HG02763 (cell line): ENCODE measurements at regions not wholly inside any gene's neighbourhood (a gene's known extent, or its start where the extent isn't known, plus 50 kb on each side); places are given as distances from the start of the nearest gene placed in this dataset.

Experiments used
- ATAC-seq: cut with Tn5 transposase; IDR thresholded peaks from one replicate; pipeline ENCODE4 v1.9.1; 2021; ENCODE audit warnings: mild to moderate bottlenecking, moderate library complexity; ENCODE audit not compliant: unreplicated experiment

- no peak for ATAC-seq
Observed at GRCh38 chr7:125412890-125413665, 483.5 kb upstream of the POT1 start.

- no peak for ATAC-seq
Observed at GRCh38 chr7:125409921-125410320, 480.3 kb upstream of the POT1 start.

GRCh38 chr7:125406111-125406510 lies 476.5 kb upstream of the POT1 start:
- ATAC-seq = no peak

- no peak for ATAC-seq
Observed at GRCh38 chr7:125399408-125399807, 469.8 kb upstream of the POT1 start.

DNA sequence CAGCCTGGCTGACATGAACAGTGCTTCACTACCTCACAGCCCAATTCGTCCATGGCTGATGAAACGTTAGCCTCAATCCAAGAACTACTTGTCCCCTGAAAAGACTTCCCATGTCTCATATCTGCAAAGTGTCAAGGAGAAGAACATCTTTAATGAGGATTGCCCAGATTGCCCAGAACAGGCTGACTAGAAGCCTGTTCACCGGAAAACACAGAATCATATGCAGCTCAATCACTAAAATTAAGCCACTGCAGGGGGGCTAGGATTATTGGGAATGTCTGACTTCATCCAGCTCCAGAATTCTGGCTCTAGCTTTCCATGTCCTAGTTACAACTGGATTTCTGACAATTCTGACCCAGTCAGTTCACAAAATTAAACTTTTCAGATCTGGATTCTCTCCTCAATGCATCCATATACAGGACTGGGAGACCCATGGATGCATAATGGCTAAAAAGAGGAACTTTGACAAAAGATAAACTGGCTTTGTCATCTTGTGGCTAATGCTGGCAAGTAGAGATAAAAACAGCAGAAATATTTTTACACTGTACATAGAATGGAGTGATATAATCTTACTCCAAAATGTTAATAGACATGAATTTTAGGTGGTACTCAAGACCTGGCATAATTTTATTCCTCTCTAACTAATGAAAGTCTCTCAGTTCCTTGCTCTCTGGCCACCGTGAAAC lies 467.0 kb upstream of the POT1 start:
- ATAC-seq = no peak

GRCh38 chr7:125391921-125392320 lies 462.3 kb upstream of the POT1 start:
- ATAC-seq = no peak

DNA sequence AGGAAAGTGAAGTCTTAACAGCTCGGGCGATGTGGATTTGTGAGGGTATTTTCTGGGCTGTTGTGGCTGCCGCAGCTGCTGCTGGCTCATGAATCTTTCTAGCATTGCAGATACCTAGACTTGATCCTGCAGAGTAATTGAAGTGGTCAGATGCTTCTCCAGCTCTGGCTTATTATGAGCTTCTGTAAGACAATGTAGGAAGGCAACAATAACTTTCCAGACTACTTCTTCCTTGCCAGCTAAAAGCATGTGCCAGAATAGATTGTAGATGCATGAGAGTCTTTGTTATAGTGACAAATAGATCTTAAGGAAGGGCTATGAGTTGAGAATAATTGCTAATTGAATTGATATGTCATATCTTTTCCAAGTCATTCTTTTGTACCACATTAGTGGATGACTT lies 461.4 kb upstream of the POT1 start:
- ATAC-seq = no peak

- ATAC-seq = no peak
Observed at GRCh38 chr7:125386211-125386610, 456.6 kb upstream of the POT1 start.

GRCh38 chr7:125383324-125383723 lies 453.7 kb upstream of the POT1 start:
- no peak for ATAC-seq

GRCh38 chr7:125382401-125382800 lies 452.8 kb upstream of the POT1 start:
- ATAC-seq = no peak

GRCh38 chr7:125375942-125376341 lies 446.3 kb upstream of the POT1 start:
- ATAC-seq = no peak

DNA sequence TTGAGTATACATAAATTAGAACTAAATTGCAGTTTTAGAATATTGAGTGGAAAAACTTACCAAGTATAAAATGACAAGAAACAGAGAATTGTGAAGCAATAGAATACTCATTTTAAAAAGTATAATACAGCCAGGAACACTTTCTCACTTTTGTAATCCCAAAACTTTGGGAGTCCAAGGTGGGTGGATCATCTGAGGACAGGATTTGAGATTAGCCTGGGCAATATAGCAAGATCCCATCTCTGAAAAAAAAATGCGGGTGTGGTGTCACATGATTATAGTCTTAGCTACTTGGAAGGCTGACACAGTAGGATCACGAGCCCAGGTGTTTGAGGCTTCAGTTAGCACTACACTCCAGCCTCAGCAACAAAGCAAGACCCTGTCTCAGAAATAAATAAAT lies 440.9 kb upstream of the POT1 start:
- ATAC-seq = no peak

GRCh38 chr7:125363873-125364272 lies 434.2 kb upstream of the POT1 start:
- no peak for ATAC-seq

DNA sequence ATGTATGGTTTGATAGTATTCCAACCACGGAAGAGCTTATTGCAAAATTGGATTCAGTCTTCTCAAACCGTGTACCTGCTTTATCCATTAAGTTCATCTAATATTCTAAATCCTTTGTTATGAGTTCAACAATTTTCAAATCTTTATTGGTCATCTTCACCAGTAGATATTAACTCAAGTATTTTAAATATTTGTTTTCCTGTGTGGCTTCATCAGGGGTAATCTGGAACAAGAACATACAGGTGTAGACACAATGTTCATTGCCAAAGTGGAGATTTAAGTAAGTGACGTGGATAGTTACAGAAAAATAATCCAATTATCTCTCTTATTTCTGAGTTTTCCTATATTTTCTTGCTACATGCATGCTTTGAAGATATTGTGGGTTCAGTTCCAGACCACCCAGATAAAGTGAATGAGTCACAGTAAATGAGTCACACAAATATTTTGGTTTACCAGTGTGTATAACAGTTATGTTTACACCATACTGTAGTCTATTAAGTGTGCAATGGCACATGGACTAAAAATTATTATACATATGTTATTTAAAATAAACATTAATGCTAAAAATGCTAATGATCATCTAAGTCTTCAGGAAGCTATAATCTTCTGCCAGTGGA lies 429.0 kb upstream of the POT1 start:
- no peak for ATAC-seq

- no peak for ATAC-seq
Observed at GRCh38 chr7:125357676-125358455, 428.2 kb upstream of the POT1 start.

DNA sequence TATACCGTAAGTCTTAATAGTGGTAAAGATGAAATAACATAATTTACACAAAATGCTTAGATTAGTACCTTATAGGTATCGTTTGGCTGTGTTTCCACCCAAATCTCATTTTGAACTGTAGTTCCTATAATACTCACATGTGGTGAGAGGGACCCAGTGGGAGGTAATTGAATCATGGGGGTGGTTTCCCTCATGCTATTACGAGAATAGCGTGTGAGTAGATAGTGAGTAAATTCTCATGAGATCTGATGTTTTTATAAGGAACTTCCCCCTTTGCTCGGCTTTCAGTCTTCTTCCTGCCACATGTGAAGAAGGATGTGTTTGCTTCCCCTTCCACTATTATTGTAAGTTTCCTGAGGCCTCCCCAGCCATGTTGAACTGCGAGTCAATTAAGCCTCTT lies 426.3 kb upstream of the POT1 start:
- peak; percentile 62 for ATAC-seq

DNA sequence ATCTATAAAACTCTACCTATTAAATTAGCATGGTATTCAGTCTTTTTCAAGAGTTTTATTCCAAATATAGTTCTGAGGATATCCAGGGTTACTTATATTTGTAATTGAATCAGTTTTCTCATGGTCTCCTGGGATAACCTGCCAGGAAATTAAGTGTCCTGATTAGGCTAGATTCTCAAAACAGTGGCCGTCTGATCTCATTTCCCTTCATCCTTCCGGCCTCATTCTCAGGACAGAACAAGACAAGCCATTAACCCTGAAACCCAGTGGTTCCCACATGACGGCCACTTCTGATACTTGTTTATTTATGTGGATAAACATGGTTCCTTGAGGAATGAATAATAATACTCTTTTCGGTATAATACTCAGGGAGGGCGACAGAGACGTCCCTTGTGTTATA lies 417.6 kb upstream of the POT1 start:
- ATAC-seq = no peak

DNA sequence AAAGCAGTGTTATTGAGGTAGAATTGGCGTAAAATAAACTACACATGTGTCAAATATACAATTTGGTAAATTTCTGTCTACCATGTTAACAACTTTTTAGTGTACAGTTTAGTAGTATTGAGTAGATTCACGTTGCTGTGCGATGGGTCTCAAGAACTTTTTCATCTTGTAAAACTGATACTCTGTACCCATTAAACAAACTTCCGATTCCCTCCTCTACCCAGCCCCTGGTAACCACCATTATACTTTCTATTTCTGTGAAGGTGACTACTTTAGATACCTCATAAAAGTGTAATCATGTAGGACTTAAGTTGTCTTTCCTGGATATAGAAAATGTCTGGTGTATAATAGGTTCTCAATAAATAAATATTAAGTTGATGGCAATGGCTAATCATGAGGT lies 408.5 kb upstream of the POT1 start:
- ATAC-seq = no peak

- ATAC-seq = no peak
Observed at GRCh38 chr7:125336326-125336725, 406.7 kb upstream of the POT1 start.

DNA sequence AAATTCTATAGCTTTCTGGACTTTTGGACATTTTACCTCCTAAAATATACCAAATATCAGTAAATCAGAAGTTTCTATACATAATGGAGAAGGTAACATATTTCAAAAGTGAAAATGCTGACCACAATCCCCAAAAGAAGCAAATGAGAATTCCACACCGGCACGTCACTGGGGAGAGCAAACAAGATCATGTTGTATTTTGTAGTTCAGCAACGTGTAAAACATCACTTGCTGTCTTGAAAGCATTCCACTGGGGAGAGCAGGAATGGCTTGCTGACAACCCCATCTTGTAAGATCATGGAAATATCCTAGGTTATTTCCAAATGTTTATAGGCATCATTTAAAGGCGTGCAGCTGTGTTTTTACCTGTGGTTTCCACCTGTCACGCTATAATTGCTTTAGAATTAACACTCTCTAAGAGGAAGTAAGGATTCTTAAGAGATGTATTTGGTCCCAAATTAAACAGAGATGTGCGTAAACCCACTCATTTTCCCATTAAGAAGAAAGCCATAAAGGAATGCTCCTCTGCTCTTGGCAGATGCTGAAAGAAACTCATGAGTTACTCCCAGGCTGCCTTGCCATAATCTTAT lies 397.1 kb upstream of the POT1 start:
- no peak for ATAC-seq

DNA sequence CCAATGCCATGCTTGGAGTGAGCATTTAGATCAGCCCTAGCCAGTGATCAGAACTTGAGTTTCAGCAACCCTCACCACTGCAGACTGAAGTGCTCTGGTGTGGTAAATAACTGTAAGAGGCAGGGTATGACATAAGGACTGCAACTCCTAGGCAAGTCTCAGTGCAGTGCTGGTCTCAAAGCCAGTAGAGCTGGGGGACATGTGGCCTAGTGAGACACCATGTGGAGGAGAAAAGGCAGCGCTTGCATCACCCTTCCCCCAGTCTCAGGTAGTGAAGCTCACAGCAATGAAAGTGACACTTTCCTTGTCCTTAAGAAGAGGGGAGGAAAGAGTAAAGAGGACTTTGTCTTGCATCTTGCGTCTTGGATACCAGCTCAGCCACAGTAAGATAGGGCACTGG lies 386.8 kb upstream of the POT1 start:
- no peak for ATAC-seq
